ENCODE measurements at regions not wholly inside any gene's neighbourhood (a gene's known extent, or its start where the extent isn't known, plus 50 kb on each side); places are given as distances from the start of the nearest gene placed in this dataset.

DNA sequence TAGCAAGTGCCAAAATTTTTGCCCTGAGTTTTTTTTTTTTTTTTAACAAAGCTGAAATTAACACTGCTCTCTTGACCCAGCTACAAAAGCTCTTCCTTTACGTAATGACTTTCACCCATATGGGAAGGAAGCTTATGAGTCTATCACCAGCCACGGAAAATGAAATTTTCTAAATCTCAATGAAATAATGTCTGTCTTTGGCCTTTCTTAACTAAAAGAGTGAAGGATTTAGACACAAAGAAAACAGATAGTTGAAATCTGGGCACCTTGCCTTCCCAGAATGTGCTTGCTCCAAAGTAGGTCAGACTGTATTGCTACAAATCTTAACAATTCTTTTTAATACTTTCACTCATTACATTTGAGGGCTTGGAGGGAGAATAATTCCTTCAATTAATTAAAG lies 180.8 kb upstream of the MGAT5 start:
- DNase-seq (ENCODE audit: low spot score): no peak
- intact Hi-C loops (cut with DNase I): no loop called here

- intact Hi-C loops (cut with DNase I): no loop called here
- DNase-seq (ENCODE audit: low spot score): no peak
These were observed 179.3 kb upstream of the MGAT5 start for GRCh38 chr2:134074619-134075018.

DNA sequence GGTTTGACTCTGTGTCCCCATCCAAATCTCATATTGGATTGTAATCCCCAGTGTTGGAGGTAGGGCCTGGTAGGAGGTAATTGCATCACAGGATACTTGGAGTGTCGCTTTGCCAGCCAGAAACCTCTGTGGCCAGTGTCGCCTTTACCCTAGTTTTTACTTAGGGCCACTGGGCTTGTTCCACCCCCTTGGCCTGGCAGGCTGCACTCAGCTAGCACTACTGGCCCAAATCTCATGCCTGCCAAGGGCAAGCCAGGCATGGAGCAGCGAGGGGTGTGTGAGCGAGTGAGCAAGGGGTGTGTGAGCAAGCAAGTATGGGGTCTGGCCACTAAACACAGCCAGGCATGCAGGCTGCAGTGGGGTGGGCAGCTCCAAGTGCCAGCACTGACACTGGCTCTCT lies 178.7 kb upstream of the MGAT5 start:
- DNase-seq (ENCODE audit: low spot score): no peak
- intact Hi-C loops (cut with DNase I): no loop called here

GRCh38 chr2:134078354-134078753 lies 175.5 kb upstream of the MGAT5 start:
- intact Hi-C loops (cut with DNase I): no loop called here
- no peak for DNase-seq (ENCODE audit: low spot score)

DNA sequence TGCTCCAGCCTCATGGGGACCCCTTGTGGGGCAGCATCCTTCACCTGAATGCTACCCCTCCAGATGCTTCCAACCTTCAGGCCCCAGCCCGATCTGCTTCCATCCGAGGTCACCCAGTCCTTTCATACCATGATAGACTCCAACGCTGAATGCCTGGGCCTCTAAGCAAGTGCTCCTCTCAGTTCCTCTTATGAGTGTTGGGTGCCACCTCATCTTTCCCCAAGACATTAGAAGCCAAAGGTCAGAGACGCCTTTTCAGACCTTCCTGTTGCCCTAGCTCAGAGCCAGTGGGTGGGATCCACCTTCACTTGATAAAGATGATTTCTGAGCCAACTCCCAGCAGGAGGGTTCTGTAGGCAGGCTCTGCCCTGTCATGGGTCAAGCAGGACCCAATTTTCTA lies 174.5 kb upstream of the MGAT5 start:
- intact Hi-C loops (cut with DNase I): no loop called here
- DNase-seq (ENCODE audit: low spot score): no peak

DNA sequence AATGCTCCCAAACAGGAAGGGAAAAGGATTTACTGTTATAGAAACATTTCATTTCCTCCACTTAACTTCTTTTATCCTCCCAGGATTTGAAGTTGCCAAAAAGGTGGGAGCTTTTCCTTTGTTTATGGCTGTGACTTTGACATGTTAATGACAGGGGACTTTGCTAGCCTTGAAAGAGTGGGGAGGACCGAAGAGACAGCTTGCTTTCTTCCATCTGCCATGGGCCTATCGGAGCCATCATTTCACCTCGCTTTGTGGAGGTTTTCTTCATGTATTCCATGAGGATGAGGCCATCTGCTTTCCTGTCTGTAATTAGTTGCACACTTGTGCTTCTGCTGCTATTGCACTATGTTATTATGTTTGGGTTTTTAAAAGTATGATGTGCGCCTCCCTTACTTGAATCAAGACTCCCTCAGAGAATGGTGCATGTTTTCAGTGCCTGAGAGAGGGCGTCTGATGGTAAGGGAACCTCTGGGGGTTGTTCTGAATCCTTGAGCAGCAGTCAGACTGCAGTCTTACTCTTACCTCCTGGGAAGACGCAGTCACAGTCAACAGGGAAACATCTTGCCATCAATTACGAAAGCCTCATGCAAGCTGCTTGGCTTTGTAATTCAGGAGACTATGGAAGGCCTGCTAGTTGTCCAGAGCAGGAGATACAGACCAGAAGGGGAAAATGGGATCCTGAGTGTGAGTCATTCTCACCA lies 173.3 kb upstream of the MGAT5 start:
- intact Hi-C loops (cut with DNase I): no loop called here
- no peak for DNase-seq (ENCODE audit: low spot score)

DNA sequence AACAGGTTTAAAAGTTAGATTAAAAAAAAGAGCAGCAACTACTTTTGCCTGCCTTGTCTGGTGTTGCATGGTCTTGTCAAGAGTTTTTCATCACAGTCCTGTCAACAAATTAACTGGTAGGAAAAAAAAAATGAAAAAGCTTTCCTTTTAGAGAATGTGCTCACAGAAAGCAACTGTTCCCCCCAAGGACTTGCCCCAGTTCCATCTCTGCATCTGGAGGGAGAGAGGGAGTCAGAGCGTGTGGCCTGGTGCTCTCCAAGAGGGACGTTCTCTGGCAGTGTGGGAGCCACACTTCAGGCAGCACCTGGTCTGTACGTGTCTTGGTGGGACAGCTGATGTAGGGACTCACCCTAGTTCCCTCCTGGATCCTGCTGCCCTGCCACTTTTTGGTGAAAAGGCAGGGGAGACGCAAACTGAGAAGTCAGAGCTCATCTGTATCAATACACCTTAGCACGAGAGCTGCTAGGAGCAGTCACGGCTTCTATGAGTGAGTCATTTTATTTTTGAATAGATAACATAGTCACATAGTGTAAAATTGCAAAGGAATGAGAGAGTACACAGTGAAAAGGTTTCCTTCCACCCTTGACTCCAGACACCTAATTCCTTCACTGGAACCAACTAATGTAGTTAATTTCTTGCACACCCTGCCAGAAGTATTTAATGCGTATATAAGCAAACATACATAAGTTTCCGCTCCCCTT lies 172.5 kb upstream of the MGAT5 start:
- DNase-seq (ENCODE audit: low spot score): no peak
- intact Hi-C loops (cut with DNase I): no loop called here

DNA sequence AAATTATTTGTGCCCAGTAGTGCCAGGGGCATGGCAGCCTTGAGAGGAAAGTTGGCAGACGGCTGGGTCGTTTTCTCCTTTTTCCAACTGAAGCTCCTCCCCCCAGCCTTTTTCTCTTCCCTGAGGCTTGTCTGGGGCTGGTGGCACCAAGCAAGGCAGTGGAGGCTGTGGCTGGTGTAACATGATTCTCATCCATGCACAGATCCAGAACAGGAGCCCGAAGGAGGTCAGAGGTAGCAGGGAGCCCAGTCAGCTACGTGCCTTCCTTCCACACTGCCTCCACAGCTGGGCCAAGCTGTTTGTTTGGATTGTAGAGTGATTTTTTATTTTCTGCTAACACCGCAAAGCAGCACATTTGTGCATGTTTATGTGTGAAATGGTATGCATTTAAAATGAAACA lies 170.3 kb upstream of the MGAT5 start:
- intact Hi-C loops (cut with DNase I): no loop called here
- DNase-seq (ENCODE audit: low spot score): no peak

DNA sequence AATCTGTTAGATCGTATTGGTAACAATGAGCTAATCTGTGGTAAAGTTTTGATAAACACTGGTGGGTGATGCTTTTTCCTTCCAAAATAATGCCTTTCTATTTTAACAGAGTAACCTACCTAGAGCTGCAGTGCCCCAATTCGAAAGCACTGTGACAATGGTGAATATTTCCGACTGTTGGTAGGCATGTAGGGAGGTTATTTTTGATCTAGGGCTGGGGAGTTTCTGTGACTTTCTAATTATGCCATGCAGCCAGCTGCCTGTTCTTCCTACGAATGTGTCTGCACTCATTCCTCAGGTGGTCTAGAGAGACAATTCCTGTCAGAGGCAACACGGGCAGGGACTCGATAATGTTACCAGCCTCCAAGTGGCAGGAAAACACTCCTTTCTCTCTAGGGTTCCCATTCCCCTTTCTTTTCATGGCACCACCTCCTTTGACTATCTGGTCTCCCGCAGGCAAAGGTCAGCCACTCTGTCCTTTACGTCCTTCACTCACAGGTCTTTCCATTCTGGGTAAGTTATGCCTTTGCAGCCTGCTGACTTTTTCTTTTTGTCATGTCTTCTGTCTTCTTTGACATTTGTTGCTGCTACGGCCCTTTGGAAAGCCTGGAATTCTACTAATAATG lies 167.2 kb upstream of the MGAT5 start:
- intact Hi-C loops (cut with DNase I): no loop called here
- DNase-seq (ENCODE audit: low spot score): no peak

GRCh38 chr2:134087371-134087921 lies 166.4 kb upstream of the MGAT5 start:
- DNase-seq (ENCODE audit: low spot score): no peak
- intact Hi-C loops (cut with DNase I): no loop called here

GRCh38 chr2:134089454-134089853 lies 164.4 kb upstream of the MGAT5 start:
- intact Hi-C loops (cut with DNase I): no loop called here
- DNase-seq (ENCODE audit: low spot score): no peak

GRCh38 chr2:134097740-134098139 lies 156.1 kb upstream of the MGAT5 start:
- no peak for DNase-seq (ENCODE audit: low spot score)
- intact Hi-C loops (cut with DNase I): no loop called here

GRCh38 chr2:134098321-134098720 lies 155.6 kb upstream of the MGAT5 start:
- no peak for DNase-seq (ENCODE audit: low spot score)
- intact Hi-C loops (cut with DNase I): no loop called here

DNA sequence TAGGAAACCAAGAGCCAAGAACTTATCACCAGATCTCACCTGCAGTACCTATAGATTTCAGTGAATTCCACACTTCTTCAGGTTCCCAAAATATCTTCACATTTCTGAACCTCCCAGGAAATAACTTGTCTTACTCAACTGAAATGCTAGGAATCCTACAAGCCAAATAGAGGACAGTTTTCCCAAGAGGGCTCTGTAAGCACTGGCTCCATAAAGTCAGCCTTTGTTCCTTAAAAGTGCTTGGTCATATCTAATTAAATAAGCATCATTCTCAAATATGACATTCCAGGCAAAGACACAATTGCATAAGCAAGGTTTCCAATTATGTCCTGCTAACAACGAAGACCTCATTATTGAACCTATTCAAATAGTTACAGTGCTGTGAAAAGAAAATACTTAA lies 154.6 kb upstream of the MGAT5 start:
- intact Hi-C loops (cut with DNase I): no loop called here
- no peak for DNase-seq (ENCODE audit: low spot score)

DNA sequence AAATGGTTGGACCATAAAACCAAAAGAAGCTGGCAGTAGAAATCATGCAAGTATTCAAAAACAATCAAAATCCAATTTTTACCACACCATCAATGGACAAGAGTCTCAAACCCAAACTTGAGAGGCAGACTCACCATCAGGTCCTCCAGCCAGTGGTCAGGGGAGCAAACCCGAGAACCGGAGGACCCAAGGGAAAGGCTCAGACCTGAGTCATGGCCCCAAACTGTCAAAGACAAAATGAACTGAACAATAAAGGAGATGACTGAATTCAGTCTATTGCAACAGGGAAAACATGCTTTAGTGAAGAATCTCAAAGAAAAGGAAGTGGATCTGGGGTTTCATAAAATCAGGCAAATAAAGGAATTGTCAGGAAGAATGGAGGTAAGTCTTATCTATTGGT lies 150.7 kb upstream of the MGAT5 start:
- DNase-seq (ENCODE audit: low spot score): no peak
- intact Hi-C loops (cut with DNase I): no loop called here

- no peak for DNase-seq (ENCODE audit: low spot score)
- intact Hi-C loops (cut with DNase I): no loop called here
These were observed 149.1 kb upstream of the MGAT5 start for GRCh38 chr2:134104754-134105153.

DNA sequence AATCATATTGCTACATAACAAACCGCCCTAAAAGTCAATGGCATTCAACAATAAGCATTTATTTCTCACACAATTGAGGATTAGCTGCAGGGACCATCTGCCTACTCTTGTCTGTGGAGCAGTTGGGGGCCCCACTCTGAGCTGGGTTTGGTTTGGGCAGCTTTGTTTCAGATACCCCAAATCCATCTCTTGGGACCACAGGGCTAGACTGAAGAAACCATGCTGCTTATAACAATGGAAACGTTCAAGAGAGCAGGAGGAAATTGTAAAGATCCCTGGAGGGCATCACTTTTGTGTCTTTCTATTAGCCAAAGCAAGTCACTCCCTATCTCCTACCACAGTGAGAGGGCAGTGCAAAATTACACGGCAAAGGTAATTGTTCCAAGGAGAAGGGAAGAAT lies 146.5 kb upstream of the MGAT5 start:
- intact Hi-C loops (cut with DNase I): no loop called here
- DNase-seq (ENCODE audit: low spot score): no peak

DNA sequence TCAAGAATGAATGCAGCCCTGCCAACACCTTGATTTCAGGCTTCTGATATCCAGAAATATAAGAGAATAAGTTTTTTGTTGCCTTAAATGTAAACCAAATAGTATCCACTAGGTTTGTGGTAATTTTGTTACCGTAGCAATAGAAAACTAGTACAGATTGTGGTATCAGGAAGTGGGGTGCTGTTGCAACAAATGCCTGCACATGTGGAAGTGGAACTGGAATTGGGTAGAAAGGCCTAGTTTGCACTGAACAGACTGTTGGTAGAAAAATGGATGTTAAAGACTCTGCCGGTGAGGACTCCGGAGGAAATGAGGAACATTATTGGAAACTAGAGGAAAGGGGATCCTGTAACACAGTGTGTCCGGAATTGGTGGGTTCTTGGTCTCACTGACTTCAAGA lies 145.8 kb upstream of the MGAT5 start:
- intact Hi-C loops (cut with DNase I): no loop called here

GRCh38 chr2:134109246-134109645 lies 144.6 kb upstream of the MGAT5 start:
- DNase-seq (ENCODE audit: low spot score): no peak
- intact Hi-C loops (cut with DNase I): no loop called here

More for the DNA sequence above, 145.8 kb upstream of the MGAT5 start:
- no peak for DNase-seq (ENCODE audit: low spot score)

GRCh38 chr2:134109725-134110124 lies 144.1 kb upstream of the MGAT5 start:
- no peak for DNase-seq (ENCODE audit: low spot score)
- intact Hi-C loops (cut with DNase I): no loop called here

DNA sequence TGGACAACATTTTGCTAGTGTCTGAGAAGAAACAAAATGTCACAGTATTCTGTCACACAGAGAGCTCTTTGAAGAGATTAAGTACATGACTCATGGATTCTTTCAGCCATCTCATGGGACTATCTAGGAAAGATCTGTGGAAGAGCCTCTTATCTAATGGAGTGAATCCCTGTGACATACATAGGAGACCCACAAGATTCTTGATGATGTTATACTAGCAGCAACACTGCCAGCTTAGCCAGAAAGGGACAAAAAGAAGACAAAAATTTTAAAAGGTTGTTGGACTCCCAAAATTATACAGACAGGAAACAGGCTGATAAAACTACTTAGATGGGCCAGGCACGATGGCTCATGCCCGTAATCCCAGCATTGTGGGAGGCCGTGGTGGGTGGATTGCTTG lies 143.3 kb upstream of the MGAT5 start:
- DNase-seq (ENCODE audit: low spot score): no peak
- intact Hi-C loops (cut with DNase I): no loop called here

Measured in cardiac septum (tissue), 1 donor.